ENCODE measurements at regions not wholly inside any gene's neighbourhood (a gene's known extent, or its start where the extent isn't known, plus 50 kb on each side); places are given as distances from the start of the nearest gene placed in this dataset.

DNA sequence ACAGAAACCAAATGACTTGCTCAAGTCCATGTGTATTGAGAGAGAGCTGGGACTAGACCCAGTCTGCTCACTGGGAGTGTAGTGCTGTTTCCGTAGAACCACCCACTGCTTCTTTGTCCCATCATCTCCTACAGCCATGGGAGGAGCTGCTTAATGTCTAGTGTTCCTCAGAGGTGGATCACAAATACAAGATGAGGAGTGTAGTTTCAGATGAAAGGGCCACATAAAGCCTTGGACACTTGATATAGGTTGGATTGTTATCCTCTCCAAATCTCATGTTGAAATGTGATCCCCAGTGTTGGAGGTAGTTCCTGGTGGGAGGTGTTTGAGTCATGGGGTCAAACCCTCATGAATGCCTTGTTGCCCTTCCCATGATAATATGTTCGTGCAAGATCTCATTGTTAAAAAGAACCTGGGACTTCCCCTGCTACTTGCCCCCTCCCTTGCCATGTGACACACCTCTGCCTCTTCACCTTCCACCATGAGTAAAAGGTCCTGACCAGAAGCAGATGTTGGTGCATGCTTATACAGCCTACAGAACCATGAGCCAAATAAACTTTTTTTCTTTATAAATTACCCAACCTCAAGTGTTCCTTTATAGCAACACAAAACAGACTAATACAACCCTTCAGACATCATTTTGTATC lies 127.5 kb upstream of the DNAH14 start:
- no TSS peak for BruUV-seq (replicated peaks)
- no peaks in the 10 kb centered on the region for H3K4me1 Mint-ChIP-seq (ENCODE audit: low read depth, unreplicated experiment)
- no peaks in the 10 kb centered on the region for H3K9me3 Mint-ChIP-seq (ENCODE audit: low read depth, unreplicated experiment)
- DNase-seq, result no peak
- H3K27ac Mint-ChIP-seq (ENCODE audit: unreplicated experiment), result no peak overlapping the region
- intact Hi-C loops (cut with micrococcal nuclease; ENCODE audit: unreplicated experiment), result no loop called here
- no peak overlapping the region for H3K4me3 Mint-ChIP-seq (ENCODE audit: low read depth, unreplicated experiment)
- CTCF ChIA-PET, result no interaction called here
- no peaks in the 10 kb centered on the region for H3K36me3 Mint-ChIP-seq (ENCODE audit: insufficient read depth, unreplicated experiment)
- peaks cover 51% of the 10 kb centered on the region for H3K27me3 Mint-ChIP-seq (ENCODE audit: unreplicated experiment)
- TF ChIP-seq, protein P1, sequence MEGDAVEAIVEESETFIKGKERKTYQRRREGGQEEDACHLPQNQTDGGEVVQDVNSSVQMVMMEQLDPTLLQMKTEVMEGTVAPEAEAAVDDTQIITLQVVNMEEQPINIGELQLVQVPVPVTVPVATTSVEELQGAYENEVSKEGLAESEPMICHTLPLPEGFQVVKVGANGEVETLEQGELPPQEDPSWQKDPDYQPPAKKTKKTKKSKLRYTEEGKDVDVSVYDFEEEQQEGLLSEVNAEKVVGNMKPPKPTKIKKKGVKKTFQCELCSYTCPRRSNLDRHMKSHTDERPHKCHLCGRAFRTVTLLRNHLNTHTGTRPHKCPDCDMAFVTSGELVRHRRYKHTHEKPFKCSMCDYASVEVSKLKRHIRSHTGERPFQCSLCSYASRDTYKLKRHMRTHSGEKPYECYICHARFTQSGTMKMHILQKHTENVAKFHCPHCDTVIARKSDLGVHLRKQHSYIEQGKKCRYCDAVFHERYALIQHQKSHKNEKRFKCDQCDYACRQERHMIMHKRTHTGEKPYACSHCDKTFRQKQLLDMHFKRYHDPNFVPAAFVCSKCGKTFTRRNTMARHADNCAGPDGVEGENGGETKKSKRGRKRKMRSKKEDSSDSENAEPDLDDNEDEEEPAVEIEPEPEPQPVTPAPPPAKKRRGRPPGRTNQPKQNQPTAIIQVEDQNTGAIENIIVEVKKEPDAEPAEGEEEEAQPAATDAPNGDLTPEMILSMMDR (IDR thresholded peaks at IDR 0.05; ENCODE audit: unreplicated experiment), result no peak

DNA sequence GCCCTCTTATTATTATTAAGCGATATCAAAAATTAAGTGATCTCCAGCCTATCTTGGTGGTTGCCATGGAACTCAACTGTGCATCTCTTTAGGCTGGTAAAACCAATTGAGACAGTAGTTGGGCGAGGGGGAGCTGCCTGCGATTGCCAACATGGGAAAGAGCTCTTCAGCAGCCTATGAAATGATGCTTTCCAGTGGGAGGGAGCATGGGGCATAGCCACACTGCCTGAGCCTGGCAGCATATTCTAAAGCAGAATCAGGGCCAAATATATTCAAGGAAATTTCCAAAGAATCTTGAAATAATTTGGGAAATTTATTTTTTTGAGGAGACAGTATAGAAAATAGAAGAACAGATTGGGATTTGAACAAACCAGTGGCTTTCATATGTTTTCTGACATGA lies 126.9 kb upstream of the DNAH14 start:
- H3K4me3 Mint-ChIP-seq (ENCODE audit: low read depth, unreplicated experiment), result no peak overlapping the region
- no peaks in the 10 kb centered on the region for H3K4me1 Mint-ChIP-seq (ENCODE audit: low read depth, unreplicated experiment)
- TF ChIP-seq, protein P1 (IDR thresholded peaks at IDR 0.05; ENCODE audit: unreplicated experiment), result no peak
- no peaks in the 10 kb centered on the region for H3K9me3 Mint-ChIP-seq (ENCODE audit: low read depth, unreplicated experiment)
- H3K36me3 Mint-ChIP-seq (ENCODE audit: insufficient read depth, unreplicated experiment), result no peaks in the 10 kb centered on the region
- CTCF ChIA-PET, result no interaction called here
- intact Hi-C loops (cut with micrococcal nuclease; ENCODE audit: unreplicated experiment), result no loop called here
- H3K27me3 Mint-ChIP-seq (ENCODE audit: unreplicated experiment), result peaks cover 44% of the 10 kb centered on the region
- BruUV-seq (replicated peaks), result no TSS peak
- H3K27ac Mint-ChIP-seq (ENCODE audit: unreplicated experiment), result no peak overlapping the region
- no peak for DNase-seq

DNA sequence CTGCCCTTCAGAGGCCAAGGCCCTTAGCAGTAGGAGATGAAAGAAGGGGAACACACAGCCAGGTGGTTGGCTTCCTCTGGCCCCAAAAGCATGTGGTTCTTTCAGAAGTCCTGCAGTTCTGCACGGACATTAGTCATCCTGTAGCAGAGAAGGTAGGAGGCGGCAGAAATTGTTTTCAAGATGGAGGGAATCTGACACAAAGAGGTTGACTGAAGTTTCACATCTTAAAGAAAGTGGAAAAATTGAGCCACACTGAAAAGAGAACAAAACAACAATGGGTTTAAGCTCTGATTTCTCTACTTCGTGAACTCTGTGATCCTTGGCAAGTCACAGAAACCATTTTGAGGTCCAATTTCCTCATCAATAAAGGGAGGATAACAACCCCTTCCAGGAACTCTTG lies 125.3 kb upstream of the DNAH14 start:
- TF ChIP-seq, protein P1 (IDR thresholded peaks at IDR 0.05; ENCODE audit: unreplicated experiment), result no peak
- Mint-ChIP-seq H3K27ac (ENCODE audit: unreplicated experiment) (no peak overlapping the region), H3K27me3 (ENCODE audit: unreplicated experiment) (peaks cover 38% of the 10 kb centered on the region), H3K4me1 (ENCODE audit: low read depth, unreplicated experiment) (no peaks in the 10 kb centered on the region), H3K9me3 (ENCODE audit: low read depth, unreplicated experiment) (peaks cover 2% of the 10 kb centered on the region), H3K4me3 (ENCODE audit: low read depth, unreplicated experiment) (no peak overlapping the region), H3K36me3 (ENCODE audit: insufficient read depth, unreplicated experiment) (no peaks in the 10 kb centered on the region)
- CTCF ChIA-PET, result no interaction called here
- BruUV-seq (replicated peaks), result no TSS peak
- intact Hi-C loops (cut with micrococcal nuclease; ENCODE audit: unreplicated experiment), result no loop called here
- DNase-seq, result no peak

DNA sequence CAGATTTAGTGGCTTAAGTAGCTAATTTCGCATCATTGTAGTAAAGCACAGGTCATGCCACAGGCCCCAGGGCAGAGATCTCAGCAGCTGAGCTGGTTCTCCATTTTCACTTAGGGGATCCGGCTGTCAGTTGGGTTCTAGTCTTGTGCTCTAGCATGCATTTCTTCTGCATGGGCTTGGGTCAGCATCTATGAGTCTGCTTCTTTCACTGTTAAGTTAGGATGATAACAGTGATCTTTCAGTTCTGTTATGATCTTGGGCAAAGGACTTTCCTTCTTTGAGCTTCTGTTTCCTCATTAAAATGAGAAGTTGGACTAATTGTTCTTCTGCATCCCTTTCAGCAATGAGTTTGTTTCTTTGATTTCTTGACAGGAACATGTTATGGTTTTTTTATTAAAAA lies 123.6 kb upstream of the DNAH14 start:
- H3K4me3 Mint-ChIP-seq (ENCODE audit: low read depth, unreplicated experiment), result no peak overlapping the region
- CTCF ChIA-PET, result no interaction called here
- DNase-seq, result no peak

More for the DNA sequence above, 123.6 kb upstream of the DNAH14 start:
- TF ChIP-seq, protein P1 (IDR thresholded peaks at IDR 0.05; ENCODE audit: unreplicated experiment), result no peak
- no peaks in the 10 kb centered on the region for H3K4me1 Mint-ChIP-seq (ENCODE audit: low read depth, unreplicated experiment)
- H3K9me3 Mint-ChIP-seq (ENCODE audit: low read depth, unreplicated experiment), result peaks cover 2% of the 10 kb centered on the region
- no peaks in the 10 kb centered on the region for H3K36me3 Mint-ChIP-seq (ENCODE audit: insufficient read depth, unreplicated experiment)
- intact Hi-C loops (cut with micrococcal nuclease; ENCODE audit: unreplicated experiment), result no loop called here
- H3K27ac Mint-ChIP-seq (ENCODE audit: unreplicated experiment), result no peak overlapping the region
- no TSS peak for BruUV-seq (replicated peaks)
- peaks cover 44% of the 10 kb centered on the region for H3K27me3 Mint-ChIP-seq (ENCODE audit: unreplicated experiment)
